ENCODE measurements at regions not wholly inside any gene's neighbourhood (a gene's known extent, or its start where the extent isn't known, plus 50 kb on each side); places are given as distances from the start of the nearest gene placed in this dataset.

DNA sequence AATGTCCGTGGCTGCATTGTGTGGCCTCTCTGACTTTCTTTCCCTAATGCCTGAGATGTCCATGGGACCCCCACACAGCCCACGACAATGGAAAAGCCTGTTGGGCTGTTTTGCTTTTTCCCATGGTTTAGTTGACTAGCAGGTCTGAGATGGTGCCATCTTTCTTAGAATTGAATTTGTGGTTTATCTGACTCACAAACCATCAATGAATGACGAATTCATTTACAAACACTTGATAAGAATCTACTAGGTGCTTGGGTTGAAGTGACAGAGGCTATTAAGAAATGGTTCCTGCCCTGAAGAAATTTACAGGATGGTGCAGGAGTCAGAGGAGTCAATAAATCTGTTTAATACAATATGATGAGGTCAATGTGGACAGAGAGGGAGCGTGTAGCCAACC, 75.4 kb downstream of the OTUD1 start:
- Histone ChIP-seq H3K4me3 (ENCODE audit: low read length) (no peak overlapping the region), H3K27me3 (ENCODE audit: control insufficient read depth, insufficient read depth, low read length, poor library complexity, severe bottlenecking) (no peaks in the 10 kb centered on the region), H3K9ac (ENCODE audit: extremely low read depth, low read length, poor library complexity, severe bottlenecking) (no peak overlapping the region), H3K9me3 (ENCODE audit: control insufficient read depth, low read length) (no peaks in the 10 kb centered on the region), H3K27ac (ENCODE audit: low read depth, low read length) (no peak overlapping the region), H3K36me3 (ENCODE audit: control insufficient read depth, insufficient read depth, low read length) (no peaks in the 10 kb centered on the region), H3K4me1 (ENCODE audit: control insufficient read depth, insufficient read depth, low read length) (no peaks in the 10 kb centered on the region)
- 88% methylated on average over 2 to 4 of the region's 4 CpGs for WGBS, 2 experiments (ENCODE audit: insufficient coverage in 1 of 2, insufficient read length in 1 of 2)
- no peak for DNase-seq
- Mint-ChIP-seq H3K36me3 (ENCODE audit: low read depth) (no peaks in the 10 kb centered on the region), H3K27ac (no peak overlapping the region), H3K4me1 (no peaks in the 10 kb centered on the region), H3K27me3 (ENCODE audit: insufficient read depth) (no peaks in the 10 kb centered on the region), H3K9me3 (peaks cover 33% of the 10 kb centered on the region), H3K4me3 (no peak overlapping the region)
- TF ChIP-seq, protein P1, sequence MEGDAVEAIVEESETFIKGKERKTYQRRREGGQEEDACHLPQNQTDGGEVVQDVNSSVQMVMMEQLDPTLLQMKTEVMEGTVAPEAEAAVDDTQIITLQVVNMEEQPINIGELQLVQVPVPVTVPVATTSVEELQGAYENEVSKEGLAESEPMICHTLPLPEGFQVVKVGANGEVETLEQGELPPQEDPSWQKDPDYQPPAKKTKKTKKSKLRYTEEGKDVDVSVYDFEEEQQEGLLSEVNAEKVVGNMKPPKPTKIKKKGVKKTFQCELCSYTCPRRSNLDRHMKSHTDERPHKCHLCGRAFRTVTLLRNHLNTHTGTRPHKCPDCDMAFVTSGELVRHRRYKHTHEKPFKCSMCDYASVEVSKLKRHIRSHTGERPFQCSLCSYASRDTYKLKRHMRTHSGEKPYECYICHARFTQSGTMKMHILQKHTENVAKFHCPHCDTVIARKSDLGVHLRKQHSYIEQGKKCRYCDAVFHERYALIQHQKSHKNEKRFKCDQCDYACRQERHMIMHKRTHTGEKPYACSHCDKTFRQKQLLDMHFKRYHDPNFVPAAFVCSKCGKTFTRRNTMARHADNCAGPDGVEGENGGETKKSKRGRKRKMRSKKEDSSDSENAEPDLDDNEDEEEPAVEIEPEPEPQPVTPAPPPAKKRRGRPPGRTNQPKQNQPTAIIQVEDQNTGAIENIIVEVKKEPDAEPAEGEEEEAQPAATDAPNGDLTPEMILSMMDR (conservative IDR thresholded peaks at IDR 0.05), result no peak

DNA sequence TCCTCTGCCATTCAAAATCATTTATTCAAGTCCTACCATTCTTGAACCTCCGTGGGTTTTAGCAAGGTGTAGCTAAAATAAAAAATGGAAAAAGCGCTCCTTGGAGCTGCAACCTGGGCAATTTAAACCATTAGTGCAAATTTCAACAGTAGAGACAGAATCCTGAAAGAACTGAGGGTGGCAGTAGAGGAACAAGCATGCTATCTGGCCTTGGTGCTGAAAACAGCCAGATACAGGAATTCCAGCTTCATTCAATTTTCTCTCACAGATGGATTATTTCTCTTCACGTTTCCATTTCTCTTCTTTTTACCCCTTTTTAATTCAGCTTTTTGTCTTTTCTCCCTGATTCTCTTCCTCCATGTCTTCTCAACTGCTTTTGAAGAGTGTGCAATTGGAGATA, 77.7 kb downstream of the OTUD1 start:
- Mint-ChIP-seq H3K36me3 (ENCODE audit: low read depth) (no peaks in the 10 kb centered on the region), H3K27ac (no peak overlapping the region), H3K4me1 (no peaks in the 10 kb centered on the region), H3K27me3 (ENCODE audit: insufficient read depth) (no peaks in the 10 kb centered on the region), H3K9me3 (peaks cover 20% of the 10 kb centered on the region), H3K4me3 (no peak overlapping the region)
- Histone ChIP-seq H3K27ac (ENCODE audit: low read depth, low read length) (no peak overlapping the region), H3K9ac (ENCODE audit: extremely low read depth, low read length, poor library complexity, severe bottlenecking) (no peak overlapping the region), H3K27me3 (ENCODE audit: control insufficient read depth, insufficient read depth, low read length, poor library complexity, severe bottlenecking) (peaks cover 7% of the 10 kb centered on the region), H3K4me1 (ENCODE audit: control insufficient read depth, insufficient read depth, low read length) (no peaks in the 10 kb centered on the region), H3K9me3 (ENCODE audit: control insufficient read depth, low read length) (no peaks in the 10 kb centered on the region), H3K4me3 (ENCODE audit: low read length) (no peak overlapping the region), H3K36me3 (ENCODE audit: control insufficient read depth, insufficient read depth, low read length) (no peaks in the 10 kb centered on the region)
- TF ChIP-seq, protein P1 (conservative IDR thresholded peaks at IDR 0.05), result peak; percentile 80
- WGBS, 2 experiments (ENCODE audit: insufficient coverage in 1 of 2, insufficient read length in 1 of 2), result 26 to 40% methylated on average over 1 to 3 of the region's 3 CpGs
- no peak for DNase-seq

DNA sequence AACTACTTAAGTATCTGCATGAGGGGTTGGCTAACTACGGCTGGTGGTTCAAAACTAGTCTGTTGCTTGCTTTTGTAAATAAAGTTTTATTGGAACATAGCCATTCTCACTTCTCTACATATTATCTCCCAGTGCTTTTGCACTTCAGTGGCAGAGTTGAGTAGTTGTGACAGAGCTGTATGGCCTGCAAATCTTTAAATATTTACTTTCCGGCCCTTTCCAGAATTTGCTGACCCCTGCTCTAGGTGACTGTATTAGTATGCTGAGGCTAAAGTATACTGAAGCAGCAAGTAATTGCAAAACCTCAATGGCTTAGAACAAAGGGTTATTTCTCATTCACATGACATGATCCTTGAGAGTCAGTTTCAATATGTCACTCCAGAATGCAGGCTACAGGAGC, 78.3 kb downstream of the OTUD1 start:
- no peaks in the 10 kb centered on the region for H3K27me3 Mint-ChIP-seq (ENCODE audit: insufficient read depth)
- no peaks in the 10 kb centered on the region for H3K4me1 Mint-ChIP-seq

More for the DNA sequence above, 78.3 kb downstream of the OTUD1 start:
- no peak overlapping the region for H3K9ac ChIP-seq (ENCODE audit: extremely low read depth, low read length, poor library complexity, severe bottlenecking)
- no peak overlapping the region for H3K4me3 ChIP-seq (ENCODE audit: low read length)
- Mint-ChIP-seq H3K4me3 (no peak overlapping the region), H3K36me3 (ENCODE audit: low read depth) (no peaks in the 10 kb centered on the region), H3K9me3 (peaks cover 13% of the 10 kb centered on the region), H3K27ac (no peak overlapping the region)
- 72 to 100% methylated on average over 1 to 2 of the region's 2 CpGs for WGBS, 2 experiments (ENCODE audit: insufficient coverage in 1 of 2, insufficient read length in 1 of 2)
- no peaks in the 10 kb centered on the region for H3K36me3 ChIP-seq (ENCODE audit: control insufficient read depth, insufficient read depth, low read length)
- DNase-seq, result no peak
- H3K27ac ChIP-seq (ENCODE audit: low read depth, low read length), result no peak overlapping the region
- TF ChIP-seq, protein P1 (conservative IDR thresholded peaks at IDR 0.05), result no peak
- no peaks in the 10 kb centered on the region for H3K4me1 ChIP-seq (ENCODE audit: control insufficient read depth, insufficient read depth, low read length)
- peaks cover 7% of the 10 kb centered on the region for H3K27me3 ChIP-seq (ENCODE audit: control insufficient read depth, insufficient read depth, low read length, poor library complexity, severe bottlenecking)
- no peaks in the 10 kb centered on the region for H3K9me3 ChIP-seq (ENCODE audit: control insufficient read depth, low read length)

Data from endodermal cell (in vitro differentiated cells).